Brain microvascular endothelial cell (primary cell): ENCODE measurements at regions not wholly inside any gene's neighbourhood (a gene's known extent, or its start where the extent isn't known, plus 50 kb on each side); places are given as distances from the start of the nearest gene placed in this dataset.
A peak's percentile ranks its signal among the peaks of the same experiment; 100 is the strongest.

Experiments used
- DNase-seq: peaks from one replicate; pipeline ENCODE4 v3.0.0-alpha.2; 2020
- H3K27ac ChIP-seq: fragments of 250-450 bp; sonication (Bioruptor Pico); 2 replicates; pipeline ENCODE4 v1.5.1; 2020; ENCODE audit warnings: mild to moderate bottlenecking, moderate library complexity
- H3K27me3 ChIP-seq: fragments of 250-450 bp; sonication (Bioruptor Pico); replicated peaks from 2 replicates; pipeline ENCODE4 v1.5.1; 2020; ENCODE audit warnings: mild to moderate bottlenecking
- H3K36me3 ChIP-seq: fragments of 250-450 bp; sonication (Bioruptor Pico); replicated peaks from 2 replicates; pipeline ENCODE4 v1.5.1; 2020; ENCODE audit warnings: mild to moderate bottlenecking
- H3K4me3 ChIP-seq: 2 replicates; pipeline ENCODE4 v1.5.1; 2011; ENCODE audit warnings: low read depth, mild to moderate bottlenecking, control low read depth, low read length, moderate library complexity
- CTCF ChIP-seq: IDR thresholded peaks from 2 replicates; pipeline ENCODE4 v1.5.1; 2011; ENCODE audit warnings: low read depth, mild to moderate bottlenecking, moderate library complexity, low read length, control low read depth, inconsistent platforms; ENCODE audit errors: missing control alignments
- in situ Hi-C: cut with HindIII; loops from 2 replicates; pipeline ENCODE4 v1.10.0; 2017; ENCODE audit warnings: low sequenced_read_pairs, low pct_ligation_motif_present

- Histone ChIP-seq H3K27me3 (no peaks in the 10 kb centered on the region), H3K4me3 (no peak overlapping the region), H3K27ac (peak overlapping the region; percentile 16), H3K36me3 (no peaks in the 10 kb centered on the region)
- no peak for TF ChIP-seq CTCF
- in situ Hi-C loops: no loop called here
- peak; percentile 88 for DNase-seq
Observed at GRCh38 chr6:80767808-80768207, 661.3 kb downstream of the BCKDHB start.

- in situ Hi-C loops: no loop called here
- TF ChIP-seq CTCF: no peak
- H3K27me3 ChIP-seq: no peaks in the 10 kb centered on the region
- no peak overlapping the region for H3K4me3 ChIP-seq
- no peak for DNase-seq
- no peak overlapping the region for H3K27ac ChIP-seq
- no peaks in the 10 kb centered on the region for H3K36me3 ChIP-seq
Observed at GRCh38 chr6:80744213-80744612, 637.7 kb downstream of the BCKDHB start.

GRCh38 chr6:80742481-80742880, 636.0 kb downstream of the BCKDHB start:
- DNase-seq: peak; percentile 33
- H3K27ac ChIP-seq: no peak overlapping the region

GRCh38 chr6:80733641-80734040, 627.2 kb downstream of the BCKDHB start:
- Histone ChIP-seq H3K36me3 (no peaks in the 10 kb centered on the region), H3K4me3 (no peak overlapping the region), H3K27me3 (no peaks in the 10 kb centered on the region), H3K27ac (no peak overlapping the region)
- in situ Hi-C loops: no loop called here
- DNase-seq: no peak
- TF ChIP-seq CTCF: no peak

More at GRCh38 chr6:80742481-80742880, 636.0 kb downstream of the BCKDHB start:
- peak; percentile 36 for TF ChIP-seq CTCF
- Histone ChIP-seq H3K27me3 (no peaks in the 10 kb centered on the region), H3K4me3 (no peak overlapping the region), H3K36me3 (no peaks in the 10 kb centered on the region)
- in situ Hi-C loops: no loop called here

- Histone ChIP-seq H3K27me3 (no peaks in the 10 kb centered on the region), H3K4me3 (no peak overlapping the region), H3K36me3 (no peaks in the 10 kb centered on the region), H3K27ac (no peak overlapping the region)
- DNase-seq: no peak
- in situ Hi-C loops: no loop called here
- no peak for TF ChIP-seq CTCF
Observed at GRCh38 chr6:80728830-80729229, 622.4 kb downstream of the BCKDHB start.

GRCh38 chr6:80728101-80728750, 621.8 kb downstream of the BCKDHB start:
- in situ Hi-C loops: no loop called here
- no peak for DNase-seq
- TF ChIP-seq CTCF: no peak

More at GRCh38 chr6:80728101-80728750, 621.8 kb downstream of the BCKDHB start:
- H3K27ac ChIP-seq: no peak overlapping the region
- H3K4me3 ChIP-seq: no peak overlapping the region
- H3K27me3 ChIP-seq: no peaks in the 10 kb centered on the region
- no peaks in the 10 kb centered on the region for H3K36me3 ChIP-seq
